IMR-90 (cell line): ENCODE measurements at regions not wholly inside any gene's neighbourhood (a gene's known extent, or its start where the extent isn't known, plus 50 kb on each side); places are given as distances from the start of the nearest gene placed in this dataset.

Source experiments
- ATAC-seq: fragments of 200-7000 bp; cut with Tn5 transposase; 2 replicates; pipeline ENCODE4 v1.9.1; 2020; ENCODE audit warnings: low read depth, mild to moderate bottlenecking, moderate library complexity
- BruUV-seq: library from RNA; stranded (reverse); fragments of 400-500 nt; replicated peaks from 2 replicates; lab custom pipeline; 2021; lab: Mats Ljungman, UMichigan
- CTCF ChIA-PET: fragments of 300-600 bp; formaldehyde crosslinking; extraction: SDS; loops from one replicate; lab custom pipeline; 2021; ENCODE audit warnings: antibody characterized with exemption; lab: Yijun Ruan, JAX
- POLR2A ChIA-PET: fragments of 300-600 bp; sonication (Branson Sonifier 250); formaldehyde crosslinking; loops from one replicate; lab custom pipeline; 2022; ENCODE audit warnings: antibody characterized with exemption; ENCODE audit not compliant: unreplicated experiment; lab: Charles Lee
- DNase-seq: peaks from one replicate; pipeline ENCODE4 v3.0.0; 2013
- H2AFZ ChIP-seq: replicated peaks from 2 replicates; pipeline ENCODE3; 2013; ENCODE audit warnings: low read length, mild to moderate bottlenecking; ENCODE audit not compliant: poor library complexity
- H2AK5ac ChIP-seq: 2 replicates; pipeline ENCODE4 v1.6.1; 2013; ENCODE audit warnings: low read depth, low read length, inconsistent platforms
- H2AK9ac ChIP-seq: replicated peaks from 2 replicates; pipeline ENCODE3; 2013; ENCODE audit warnings: mild to moderate bottlenecking, low read depth, low read length, moderate library complexity; ENCODE audit not compliant: poor library complexity
- H2BK120ac ChIP-seq: 2 replicates; pipeline ENCODE4 v1.6.1; 2013; ENCODE audit warnings: low read depth, low read length, inconsistent platforms
- H2BK15ac ChIP-seq: 3 replicates; pipeline ENCODE4 v1.6.1; 2013; ENCODE audit warnings: low read depth, low read length, inconsistent platforms
- H2BK20ac ChIP-seq: 2 replicates; pipeline ENCODE4 v1.6.1; 2013; ENCODE audit warnings: low read depth, mild to moderate bottlenecking, inconsistent platforms, low read length, moderate library complexity
- H2BK5ac ChIP-seq: 2 replicates; pipeline ENCODE4 v1.6.1; 2013; ENCODE audit warnings: mild to moderate bottlenecking, low read depth, low read length, inconsistent platforms; ENCODE audit not compliant: poor library complexity, severe bottlenecking
- H3K14ac ChIP-seq: replicated peaks from 2 replicates; pipeline ENCODE4 v1.6.1; 2013; ENCODE audit warnings: low read depth, low read length, inconsistent platforms
- H3K18ac ChIP-seq: 2 replicates; pipeline ENCODE4 v1.6.1; 2013; ENCODE audit warnings: low read depth, low read length, control low read depth
- H3K23ac ChIP-seq: 2 replicates; pipeline ENCODE4 v1.6.1; 2013; ENCODE audit warnings: low read depth, low read length, inconsistent platforms
- H3K27ac ChIP-seq: 2 replicates; pipeline ENCODE4 v1.5.1; 2013; ENCODE audit warnings: mild to moderate bottlenecking, control low read depth, low read length; ENCODE audit not compliant: insufficient read depth
- H3K27me3 ChIP-seq: 2 replicates; pipeline ENCODE4 v1.6.1; 2013; ENCODE audit warnings: low read length; ENCODE audit not compliant: control insufficient read depth, insufficient read depth
- H3K36me3 ChIP-seq: 2 replicates; pipeline ENCODE4 v1.6.1; 2013; ENCODE audit warnings: low read length, mixed read lengths; ENCODE audit not compliant: control insufficient read depth, insufficient read depth
- H3K4ac ChIP-seq: 2 replicates; pipeline ENCODE4 v1.6.1; 2013; ENCODE audit warnings: low read depth, low read length, inconsistent platforms
- H3K4me1 ChIP-seq: 2 replicates; pipeline ENCODE4 v1.6.1; 2013; ENCODE audit warnings: low read length, mixed read lengths; ENCODE audit not compliant: control insufficient read depth, insufficient read depth
- H3K4me2 ChIP-seq: 2 replicates; pipeline ENCODE4 v1.6.1; 2013; ENCODE audit warnings: low read depth, mild to moderate bottlenecking, control low read depth, low read length, moderate library complexity
- H3K4me3 ChIP-seq: 2 replicates; pipeline ENCODE4 v1.5.1; 2013; ENCODE audit warnings: low read depth, mild to moderate bottlenecking, control low read depth, low read length, moderate library complexity; ENCODE audit not compliant: insufficient read depth
- H3K56ac ChIP-seq: 2 replicates; pipeline ENCODE4 v1.6.1; 2013; ENCODE audit warnings: low read length, inconsistent platforms; ENCODE audit not compliant: insufficient read depth; ENCODE audit errors: extremely low read depth
- H3K79me1 ChIP-seq, 2 experiments: 2 replicates each; pipeline ENCODE4 v1.6.1; 2013; ENCODE audit warnings: low read length in 2 of 2, inconsistent platforms in 1 of 2, low read depth in 1 of 2
- H3K9ac ChIP-seq: 2 replicates; pipeline ENCODE4 v1.6.1; 2013; ENCODE audit warnings: low read depth, low read length, control low read depth
- H3K9me1 ChIP-seq: 2 replicates; pipeline ENCODE4 v1.6.1; 2013; ENCODE audit warnings: low read length, inconsistent platforms; ENCODE audit not compliant: insufficient read depth
- H3K9me3 ChIP-seq: 2 replicates; pipeline ENCODE4 v1.6.1; 2013; ENCODE audit warnings: low read length; ENCODE audit not compliant: control insufficient read depth, insufficient read depth
- H4K20me1 ChIP-seq: 2 replicates; pipeline ENCODE4 v1.6.1; 2013; ENCODE audit warnings: low read length, inconsistent platforms; ENCODE audit not compliant: insufficient read depth
- H4K5ac ChIP-seq: 2 replicates; pipeline ENCODE4 v1.6.1; 2013; ENCODE audit warnings: mild to moderate bottlenecking, low read depth, low read length, control low read depth
- H4K8ac ChIP-seq, 2 experiments: 2 replicates each; pipeline ENCODE4 v1.6.1; 2013; ENCODE audit warnings: low read depth in 2 of 2, low read length in 2 of 2, control low read depth in 1 of 2, inconsistent platforms in 1 of 2
- H4K91ac ChIP-seq: 2 replicates; pipeline ENCODE4 v1.6.1; 2013; ENCODE audit warnings: low read depth, low read length, inconsistent platforms; ENCODE audit not compliant: insufficient read depth
- BHLHE40 ChIP-seq: fragments of 150-350 bp; IDR thresholded peaks from 2 replicates; pipeline ENCODE4 v1.6.1; 2016; ENCODE audit warnings: mild to moderate bottlenecking, low read depth, low read length
- FOS ChIP-seq: fragments of 150-350 bp; IDR thresholded peaks from 2 replicates; pipeline ENCODE4 v1.6.1; 2016; ENCODE audit warnings: low read depth, low read length
- MAZ ChIP-seq: IDR thresholded peaks from 2 replicates; pipeline ENCODE4 v1.6.1; 2012; ENCODE audit warnings: low read depth, mild to moderate bottlenecking, low read length, improper control_type of control experiment, moderate library complexity, borderline replicate concordance
- MXI1 ChIP-seq: IDR thresholded peaks from 2 replicates; pipeline ENCODE4 v1.6.1; 2012; ENCODE audit warnings: low read depth, mild to moderate bottlenecking, low read length, moderate library complexity, borderline replicate concordance
- NFE2L2 ChIP-seq: fragments of 150-350 bp; IDR thresholded peaks from 2 replicates; pipeline ENCODE4 v1.6.1; 2016; ENCODE audit warnings: low read depth, mild to moderate bottlenecking, low read length
- RAD21 ChIP-seq: IDR thresholded peaks from 2 replicates; pipeline ENCODE4 v1.6.1; 2012; ENCODE audit warnings: low read length, improper control_type of control experiment
- RFX5 ChIP-seq: IDR thresholded peaks from 2 replicates; pipeline ENCODE4 v1.8.0; 2012; ENCODE audit warnings: low read depth, mild to moderate bottlenecking, low read length, moderate library complexity
- WGBS, 2 experiments: methylation state at CpG; one replicate each; pipeline versions ENCODE4 v1.1.5 to v1.1.7; 2013; ENCODE audit warnings: missing lambda C conversion rate in 2 of 2; ENCODE audit not compliant: insufficient read length in 1 of 2; ENCODE audit errors: extremely low coverage in 2 of 2; 5-methylcytosine and 5-hydroxymethylcytosine counted together
- dilution Hi-C: fragments of 300-500 bp; cut with HindIII; formaldehyde crosslinking; loops from one replicate; pipeline ENCODE4 v1.14.3; 2018; ENCODE audit warnings: low sequenced_read_pairs; ENCODE audit not compliant: unreplicated experiment
- in situ Hi-C: fragments of 300-500 bp; cut with MboI; formaldehyde crosslinking; loops from 3 replicates; pipeline ENCODE4 v1.14.3; 2019; ENCODE audit warnings: low sequenced_read_pairs, inconsistent platforms, mixed read lengths
- intact Hi-C: fragments of 100-400 bp; cut with micrococcal nuclease; formaldehyde crosslinking; loops from 2 replicates; pipeline ENCODE4 v1.10.0; 2022
- TF ChIP-seq, protein P1 (sequence below): fragments of 150-350 bp; IDR thresholded peaks from 2 replicates; pipeline ENCODE4 v1.6.1; 2017; ENCODE audit warnings: mild to moderate bottlenecking, antibody characterized with exemption, low read length, low read depth

- TF ChIP-seq RAD21 (no peak), MXI1 (no peak), FOS (no peak), MAZ (no peak), BHLHE40 (no peak), RFX5 (no peak), NFE2L2 (no peak)
- TF ChIP-seq, protein P1, sequence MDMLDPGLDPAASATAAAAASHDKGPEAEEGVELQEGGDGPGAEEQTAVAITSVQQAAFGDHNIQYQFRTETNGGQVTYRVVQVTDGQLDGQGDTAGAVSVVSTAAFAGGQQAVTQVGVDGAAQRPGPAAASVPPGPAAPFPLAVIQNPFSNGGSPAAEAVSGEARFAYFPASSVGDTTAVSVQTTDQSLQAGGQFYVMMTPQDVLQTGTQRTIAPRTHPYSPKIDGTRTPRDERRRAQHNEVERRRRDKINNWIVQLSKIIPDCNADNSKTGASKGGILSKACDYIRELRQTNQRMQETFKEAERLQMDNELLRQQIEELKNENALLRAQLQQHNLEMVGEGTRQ, result no peak
- CTCF ChIA-PET, result no interaction called here
Observed at GRCh38 chr3:25945836-25946235, 155.9 kb downstream of the OXSM start.

More at GRCh38 chr3:25945836-25946235, 155.9 kb downstream of the OXSM start:
- intact Hi-C loops (no loop called here), in situ Hi-C loops (no loop called here), dilution Hi-C loops (no loop called here)
- H2AFZ ChIP-seq, result no peak overlapping the region
- no peak overlapping the region for H3K4ac ChIP-seq
- no peaks in the 10 kb centered on the region for H3K36me3 ChIP-seq
- H3K9ac ChIP-seq, result no peak overlapping the region
- no CpG with 5 or more reads among the region's 1 CpG for WGBS, 2 experiments
- H4K20me1 ChIP-seq, result no peaks in the 10 kb centered on the region
- no peak overlapping the region for H2AK5ac ChIP-seq
- no peaks in the 10 kb centered on the region for H3K9me1 ChIP-seq
- no peak overlapping the region for H2AK9ac ChIP-seq
- no peak overlapping the region for H4K91ac ChIP-seq
- no peak overlapping the region for H2BK20ac ChIP-seq
- H3K9me3 ChIP-seq, result no peaks in the 10 kb centered on the region; the same call in 1 of the 2 replicates
- no TSS peak for BruUV-seq
- H4K8ac ChIP-seq, result no peak overlapping the region
- H2BK120ac ChIP-seq, result no peak overlapping the region
- no peaks in the 10 kb centered on the region for H3K79me1 ChIP-seq
- H2BK5ac ChIP-seq, result no peak overlapping the region
- no peak overlapping the region for H3K4me3 ChIP-seq
- no peak for DNase-seq
- no peak overlapping the region for H3K56ac ChIP-seq
- no peaks in the 10 kb centered on the region for H3K4me1 ChIP-seq
- H4K5ac ChIP-seq, result no peak overlapping the region
- H3K14ac ChIP-seq, result no peak overlapping the region
- no peaks in the 10 kb centered on the region for H3K27me3 ChIP-seq
- no peak for ATAC-seq
- POLR2A ChIA-PET, result no interaction called here
- H3K27ac ChIP-seq, result no peak overlapping the region
- no peak overlapping the region for H2BK15ac ChIP-seq
- H3K18ac ChIP-seq, result no peak overlapping the region
- no peak overlapping the region for H3K23ac ChIP-seq
- no peak overlapping the region for H3K4me2 ChIP-seq
